ENCODE measurements at regions not wholly inside any gene's neighbourhood (a gene's known extent, or its start where the extent isn't known, plus 50 kb on each side); places are given as distances from the start of the nearest gene placed in this dataset.
"Not testable (repeated sequence)": the region's sequence is repeated elsewhere in the genome, so short reads cannot be mapped to it uniquely, and the experiment has no call there.

GRCh38 chr5:62103863-62104262 lies 202.1 kb upstream of the KIF2A start:
- not testable (repeated sequence) for TF ChIP-seq CTCF, POLR2A (IDR thresholded peaks at IDR 0.05)
